GM12878 (cell line): ENCODE measurements at regions not wholly inside any gene's neighbourhood (a gene's known extent, or its start where the extent isn't known, plus 50 kb on each side); places are given as distances from the start of the nearest gene placed in this dataset.

Experiments used
- ATAC-seq: fragments of 200-7000 bp; cut with Tn5 transposase; 3 replicates; pipeline ENCODE4 v1.9.1; 2020; ENCODE audit warnings: mild to moderate bottlenecking, moderate library complexity
- BruUV-seq: library from RNA; stranded (reverse); fragments of 400-500 nt; replicated peaks from 2 replicates; lab custom pipeline; 2021; lab: Mats Ljungman, UMichigan
- CTCF ChIA-PET: fragments of 300-600 bp; sonication (Branson Sonifier 250); formaldehyde crosslinking; extraction: SDS; loops from one replicate; lab custom pipeline; 2021; ENCODE audit warnings: inconsistent platforms; lab: Yijun Ruan, JAX
- POLR2A ChIA-PET: fragments of 350-600 bp; formaldehyde crosslinking; extraction: SDS; loops from one replicate; lab custom pipeline; 2021; ENCODE audit warnings: inconsistent platforms; lab: Charles Lee
- RAD21 ChIA-PET: fragments of 300-600 bp; sonication (Branson Sonifier 250); formaldehyde crosslinking; loops from one replicate; lab custom pipeline; 2023; ENCODE audit warnings: antibody characterized with exemption; ENCODE audit not compliant: unreplicated experiment; lab: Charles Lee
- SMC1A ChIA-PET: fragments of 300-600 bp; sonication (Branson Sonifier 250); formaldehyde crosslinking; loops from one replicate; lab custom pipeline; 2023; ENCODE audit not compliant: unreplicated experiment, uncharacterized antibody; lab: Charles Lee
- DNase-seq: peaks from one replicate; pipeline ENCODE4 v3.0.0-alpha.2; 2011; ENCODE audit warnings: low read depth, low spot score
- FAIRE-seq: peaks from 3 replicates; lab custom pipeline; 2011; peaks lifted over from hg19 to GRCh38; lab: Jason Lieb, UNC
- H2AFZ ChIP-seq: 2 replicates; pipeline ENCODE4 v1.6.0; 2011; ENCODE audit warnings: low read depth, low read length, control low read depth; ENCODE audit not compliant: control insufficient read depth
- H3K27ac ChIP-seq: 2 replicates; pipeline ENCODE4 v1.5.1; 2011; ENCODE audit warnings: control low read depth; ENCODE audit not compliant: control insufficient read depth, insufficient read depth
- H3K27me3 ChIP-seq, 2 experiments: replicated peaks in 1 of 2; 2 replicates each; pipeline versions ENCODE4 v1.6.0 to v1.6.1; 2011; ENCODE audit warnings: low read length in 1 of 2; ENCODE audit not compliant: control insufficient read depth in 2 of 2, insufficient read depth in 2 of 2
- H3K36me3 ChIP-seq, 2 experiments: 2 replicates each; pipeline ENCODE4 v1.5.1; 2011; ENCODE audit warnings: low read length in 1 of 2; ENCODE audit not compliant: control insufficient read depth in 2 of 2, insufficient read depth in 2 of 2
- H3K4me1 ChIP-seq: 2 replicates; pipeline ENCODE4 v1.6.1; 2011; ENCODE audit warnings: mild to moderate bottlenecking, low read length, moderate library complexity, mixed read lengths; ENCODE audit not compliant: control insufficient read depth, insufficient read depth
- H3K4me2 ChIP-seq: 2 replicates; pipeline ENCODE4 v1.6.0; 2011; ENCODE audit warnings: control low read depth; ENCODE audit not compliant: control insufficient read depth, insufficient read depth
- H3K4me3 ChIP-seq: fragments of 200-600 bp; sonication (generic); 2 replicates; pipeline ENCODE4 v1.5.1; 2016
- H3K79me2 ChIP-seq: 2 replicates; pipeline ENCODE4 v1.6.0; 2011; ENCODE audit warnings: low read length; ENCODE audit not compliant: control insufficient read depth, insufficient read depth
- H3K9ac ChIP-seq: 2 replicates; pipeline ENCODE4 v1.8.0; 2011; ENCODE audit warnings: low read length, control low read depth, mixed read lengths; ENCODE audit not compliant: control insufficient read depth, insufficient read depth
- H3K9me3 ChIP-seq: replicated peaks from 3 replicates; pipeline ENCODE4 v1.5.1; 2011; ENCODE audit warnings: mild to moderate bottlenecking, low read length; ENCODE audit not compliant: control insufficient read depth, insufficient read depth
- H4K20me1 ChIP-seq: 2 replicates; pipeline ENCODE4 v1.6.0; 2011; ENCODE audit not compliant: control insufficient read depth, insufficient read depth
- ASH2L ChIP-seq: fragments of 300-600, 200-600 bp; sonication (generic); IDR thresholded peaks from 2 replicates; pipeline ENCODE4 v1.6.1; 2017; ENCODE audit warnings: low read depth, mild to moderate bottlenecking, borderline replicate concordance
- CBX3 ChIP-seq: fragments of 200-600 bp; sonication (generic); IDR thresholded peaks from 2 replicates; pipeline ENCODE4 v1.6.1; 2016; ENCODE audit warnings: low read depth, borderline replicate concordance
- E2F8 ChIP-seq: fragments of 450-650 bp; IDR thresholded peaks from 2 replicates; pipeline ENCODE4 v1.6.1; 2018; ENCODE audit warnings: mild to moderate bottlenecking, low read depth, moderate library complexity; ENCODE audit not compliant: partially characterized antibody
- GATAD2B ChIP-seq: fragments of 450-650 bp; conservative IDR thresholded peaks from 2 replicates; pipeline ENCODE4 v1.6.1; 2017; ENCODE audit warnings: low read depth, mild to moderate bottlenecking, moderate library complexity
- JUNB ChIP-seq: IDR thresholded peaks from 2 replicates; pipeline ENCODE4 v1.6.1; 2016; ENCODE audit warnings: antibody characterized with exemption, mild to moderate bottlenecking
- MTA3 ChIP-seq: IDR thresholded peaks from 2 replicates; pipeline ENCODE4 v1.6.1; 2012; ENCODE audit warnings: low read length, inconsistent platforms, borderline replicate concordance
- MYC ChIP-seq: IDR thresholded peaks from 2 replicates; pipeline ENCODE4 v1.6.1; 2011; ENCODE audit warnings: mild to moderate bottlenecking, low read length, moderate library complexity, inconsistent platforms; ENCODE audit not compliant: insufficient read depth, insufficient replicate concordance, insufficient read length, severe bottlenecking
- NFIC ChIP-seq: IDR thresholded peaks from 2 replicates; pipeline ENCODE4 v1.6.1; 2012; ENCODE audit warnings: low read depth, mild to moderate bottlenecking, inconsistent platforms, low read length, moderate library complexity
- NR2C1 ChIP-seq: fragments of 450-650 bp; IDR thresholded peaks from 2 replicates; pipeline ENCODE4 v1.6.1; 2017; ENCODE audit warnings: antibody characterized with exemption, mild to moderate bottlenecking, moderate library complexity
- PML ChIP-seq: IDR thresholded peaks from 2 replicates; pipeline ENCODE4 v1.6.1; 2012; ENCODE audit warnings: low read length, inconsistent platforms
- RAD21 ChIP-seq: IDR thresholded peaks from 2 replicates; pipeline ENCODE4 v1.6.1; 2011; ENCODE audit warnings: mild to moderate bottlenecking, low read depth, low read length, moderate library complexity; ENCODE audit not compliant: insufficient read depth
- RFX5 ChIP-seq: IDR thresholded peaks from 2 replicates; pipeline ENCODE4 v1.6.1; 2011; ENCODE audit warnings: low read depth, low read length, improper control_type of control experiment
- SIX5 ChIP-seq: IDR thresholded peaks from 2 replicates; pipeline ENCODE4 v1.6.1; 2011; ENCODE audit warnings: mild to moderate bottlenecking, low read depth, low read length, moderate library complexity; ENCODE audit not compliant: severe bottlenecking
- SMAD1 ChIP-seq: fragments of 450-650 bp; IDR thresholded peaks from 2 replicates; pipeline ENCODE4 v1.6.1; 2018; ENCODE audit warnings: mild to moderate bottlenecking, low read depth; ENCODE audit not compliant: partially characterized antibody
- STAT3 ChIP-seq: IDR thresholded peaks from 2 replicates; pipeline ENCODE4 v1.6.1; 2011; ENCODE audit warnings: low read depth, low read length, improper control_type of control experiment
- WGBS: methylation state at CpG from one replicate; pipeline ENCODE4 v1.1.6; 2016; ENCODE audit warnings: low lambda C conversion rate; ENCODE audit not compliant: insufficient replicate concordance, insufficient coverage; ENCODE audit errors: missing lambda C conversion rate; 5-methylcytosine and 5-hydroxymethylcytosine counted together
- in situ Hi-C: fragments of 300-500 bp; cut with MboI; formaldehyde crosslinking; loops from 9 replicates; pipeline ENCODE4 v1.14.3; 2018; ENCODE audit warnings: mixed read lengths
- intact Hi-C: fragments of 100-400 bp; cut with micrococcal nuclease; formaldehyde crosslinking; loops from one replicate; pipeline ENCODE4 v1.14.2; 2022; ENCODE audit not compliant: unreplicated experiment

- Histone ChIP-seq H2AFZ (no peak overlapping the region), H3K36me3 (no peaks in the 10 kb centered on the region), H3K4me3 (no peak overlapping the region), H3K4me2 (no peak overlapping the region), H3K27ac (no peak overlapping the region), H3K27me3 (no peaks in the 10 kb centered on the region), H3K79me2 (no peaks in the 10 kb centered on the region), H3K9ac (no peak overlapping the region), H4K20me1 (no peaks in the 10 kb centered on the region), H3K9me3 (no peaks in the 10 kb centered on the region; the same call in 2 of the 3 replicates), H3K4me1 (no peaks in the 10 kb centered on the region)
- in situ Hi-C loops (no loop called here), intact Hi-C loops (no loop called here)
- no TSS peak for BruUV-seq
- ChIA-PET SMC1A (no interaction called here), RAD21 (no interaction called here), CTCF (no interaction called here), POLR2A (no interaction called here)
- FAIRE-seq (no peak), DNase-seq (no peak), ATAC-seq (no peak)
- TF ChIP-seq SMAD1 (no peak), CBX3 (no peak), GATAD2B (no peak), PML (no peak), NFIC (no peak), STAT3 (no peak), RAD21 (no peak), SIX5 (no peak), RFX5 (no peak), E2F8 (no peak), NR2C1 (no peak), MYC (no peak), MTA3 (no peak), JUNB (no peak), ASH2L (no peak)
- WGBS: 34% methylated on average over 4 of the region's 4 CpGs
These were observed 409.2 kb upstream of the KIF2A start for GRCh38 chr5:61896811-61897210.
